ENCODE measurements at regions not wholly inside any gene's neighbourhood (a gene's known extent, or its start where the extent isn't known, plus 50 kb on each side); places are given as distances from the start of the nearest gene placed in this dataset.

DNA sequence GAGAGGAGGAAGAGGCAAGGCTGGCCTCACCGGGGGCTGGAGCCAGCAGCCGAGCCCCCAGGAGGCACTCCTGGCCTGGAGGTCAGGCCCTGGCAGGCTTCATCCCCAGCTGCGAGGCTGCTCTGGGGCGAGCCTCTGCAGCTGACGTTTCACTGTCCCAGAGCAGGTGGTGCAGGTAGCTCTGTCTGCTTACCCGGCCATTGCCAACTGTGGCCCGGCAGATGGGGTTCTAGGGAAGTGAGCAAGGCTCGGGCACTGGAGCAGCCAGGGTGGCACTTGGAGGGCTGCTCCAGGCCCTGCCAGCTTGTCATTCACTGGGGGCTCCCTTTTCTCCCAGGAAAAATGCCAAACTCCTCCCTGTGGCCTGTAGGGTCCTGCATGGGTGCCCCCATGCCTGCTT lies 118.7 kb upstream of the ANO1 start:
- H3K4me2 ChIP-seq (ENCODE audit: low read length) = no peak overlapping the region
- no peaks in the 10 kb centered on the region for H3K79me2 ChIP-seq
- H3K9ac ChIP-seq = no peak overlapping the region
- H3K36me3 ChIP-seq (ENCODE audit: control insufficient read depth, insufficient read depth, low read length) = no peaks in the 10 kb centered on the region
- H3K4me3 ChIP-seq (ENCODE audit: low read depth, low read length) = no peak overlapping the region
- no peak overlapping the region for H3K27ac ChIP-seq
- H2AFZ ChIP-seq = no peak overlapping the region
- no peaks in the 10 kb centered on the region for H3K4me1 ChIP-seq
- H3K9me3 ChIP-seq (ENCODE audit: control insufficient read depth, low read length) = no peaks in the 10 kb centered on the region
- H3K27me3 ChIP-seq (ENCODE audit: control insufficient read depth, insufficient read depth, low read length) = no peaks in the 10 kb centered on the region
- TF ChIP-seq, protein P1, sequence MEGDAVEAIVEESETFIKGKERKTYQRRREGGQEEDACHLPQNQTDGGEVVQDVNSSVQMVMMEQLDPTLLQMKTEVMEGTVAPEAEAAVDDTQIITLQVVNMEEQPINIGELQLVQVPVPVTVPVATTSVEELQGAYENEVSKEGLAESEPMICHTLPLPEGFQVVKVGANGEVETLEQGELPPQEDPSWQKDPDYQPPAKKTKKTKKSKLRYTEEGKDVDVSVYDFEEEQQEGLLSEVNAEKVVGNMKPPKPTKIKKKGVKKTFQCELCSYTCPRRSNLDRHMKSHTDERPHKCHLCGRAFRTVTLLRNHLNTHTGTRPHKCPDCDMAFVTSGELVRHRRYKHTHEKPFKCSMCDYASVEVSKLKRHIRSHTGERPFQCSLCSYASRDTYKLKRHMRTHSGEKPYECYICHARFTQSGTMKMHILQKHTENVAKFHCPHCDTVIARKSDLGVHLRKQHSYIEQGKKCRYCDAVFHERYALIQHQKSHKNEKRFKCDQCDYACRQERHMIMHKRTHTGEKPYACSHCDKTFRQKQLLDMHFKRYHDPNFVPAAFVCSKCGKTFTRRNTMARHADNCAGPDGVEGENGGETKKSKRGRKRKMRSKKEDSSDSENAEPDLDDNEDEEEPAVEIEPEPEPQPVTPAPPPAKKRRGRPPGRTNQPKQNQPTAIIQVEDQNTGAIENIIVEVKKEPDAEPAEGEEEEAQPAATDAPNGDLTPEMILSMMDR (IDR thresholded peaks at IDR 0.05) = no peak

DNA sequence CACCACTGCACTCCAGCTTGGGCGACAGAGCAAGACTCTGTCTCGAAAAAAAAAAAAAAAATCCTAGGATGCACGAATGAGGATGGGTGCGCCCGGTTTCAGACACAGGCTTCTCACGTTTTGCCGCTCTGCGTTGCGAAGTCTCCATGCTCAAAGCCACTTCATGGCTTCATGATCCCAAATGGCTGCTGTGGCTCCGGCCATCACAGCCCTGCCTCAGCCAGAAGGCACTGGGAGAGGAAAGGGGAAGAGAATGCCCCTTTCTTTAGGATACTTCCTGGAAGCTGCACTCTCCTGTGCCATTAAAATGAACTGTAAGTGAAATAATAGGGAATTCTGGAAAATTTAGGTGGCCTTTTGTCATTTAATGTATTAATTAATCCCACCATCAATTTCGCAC lies 116.4 kb upstream of the ANO1 start:
- Histone ChIP-seq H3K4me1 (no peaks in the 10 kb centered on the region), H2AFZ (no peak overlapping the region), H3K79me2 (no peaks in the 10 kb centered on the region), H3K9ac (no peak overlapping the region), H3K4me3 (ENCODE audit: low read depth, low read length) (no peak overlapping the region), H3K9me3 (ENCODE audit: control insufficient read depth, low read length) (no peaks in the 10 kb centered on the region), H3K36me3 (ENCODE audit: control insufficient read depth, insufficient read depth, low read length) (no peaks in the 10 kb centered on the region), H3K27ac (no peak overlapping the region), H3K4me2 (ENCODE audit: low read length) (no peak overlapping the region), H3K27me3 (ENCODE audit: control insufficient read depth, insufficient read depth, low read length) (no peaks in the 10 kb centered on the region)
- TF ChIP-seq, protein P1 (IDR thresholded peaks at IDR 0.05) = no peak

DNA sequence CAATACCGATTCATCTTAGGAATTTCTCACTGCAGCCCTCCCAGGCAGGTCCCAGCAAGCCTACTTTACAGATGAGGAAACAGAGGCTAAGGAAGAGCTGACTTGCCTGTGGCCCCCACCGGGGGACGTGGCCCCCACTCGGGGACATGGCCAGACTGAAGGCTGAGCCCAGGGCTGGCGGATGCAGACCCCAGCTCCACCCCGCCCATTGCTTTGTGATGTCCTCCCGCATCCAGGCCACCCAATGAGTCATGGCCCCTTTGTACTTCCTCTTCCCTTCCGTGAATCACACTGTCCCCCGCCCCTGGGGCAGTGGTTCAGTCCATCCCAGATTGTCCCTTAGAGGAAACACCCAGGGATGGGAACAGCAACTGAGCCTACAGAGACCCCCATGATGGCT lies 116.0 kb upstream of the ANO1 start:
- Histone ChIP-seq H3K9me3 (ENCODE audit: control insufficient read depth, low read length) (no peaks in the 10 kb centered on the region), H3K79me2 (no peaks in the 10 kb centered on the region), H3K27me3 (ENCODE audit: control insufficient read depth, insufficient read depth, low read length) (no peaks in the 10 kb centered on the region)

DNA sequence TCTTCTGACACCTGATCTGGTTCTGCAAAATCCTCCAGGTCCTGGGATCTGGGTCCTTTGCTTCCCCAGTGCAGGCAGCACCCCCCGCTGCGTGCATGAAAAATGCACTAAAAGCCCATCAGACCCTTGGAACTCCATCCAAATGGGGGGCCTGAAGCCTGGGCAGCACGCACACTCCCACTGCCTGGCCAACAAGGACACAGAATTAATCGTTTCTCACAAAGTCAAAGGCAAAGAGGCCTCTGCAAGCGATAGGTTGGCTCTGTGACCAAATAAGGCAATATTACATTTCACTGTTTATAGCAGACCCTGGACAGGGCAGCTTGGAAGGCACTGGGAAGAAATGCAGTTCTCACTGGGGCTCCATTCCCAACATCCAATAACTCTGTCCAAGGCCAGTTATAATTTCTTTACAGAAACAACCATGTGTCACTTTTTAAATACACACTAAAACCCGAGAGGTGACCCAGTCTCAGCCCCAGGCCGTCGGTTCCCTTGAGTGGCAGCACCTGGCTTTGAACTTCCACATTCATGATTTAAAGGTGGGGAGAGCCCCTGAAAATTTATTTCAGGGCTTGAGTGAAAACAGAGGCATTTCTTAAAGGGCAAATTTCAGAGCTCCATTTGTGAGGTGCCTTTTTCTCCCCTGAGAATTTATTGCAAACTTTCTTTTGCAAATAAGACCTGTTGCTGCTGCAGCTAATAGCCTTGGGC lies 114.4 kb upstream of the ANO1 start:
- Histone ChIP-seq H3K36me3 (ENCODE audit: control insufficient read depth, insufficient read depth, low read length) (no peaks in the 10 kb centered on the region), H3K9ac (no peak overlapping the region), H3K4me3 (ENCODE audit: low read depth, low read length) (no peak overlapping the region), H3K79me2 (no peaks in the 10 kb centered on the region), H3K4me1 (no peaks in the 10 kb centered on the region), H3K27ac (no peak overlapping the region), H2AFZ (no peak overlapping the region), H3K9me3 (ENCODE audit: control insufficient read depth, low read length) (no peaks in the 10 kb centered on the region), H3K4me2 (ENCODE audit: low read length) (no peak overlapping the region), H3K27me3 (ENCODE audit: control insufficient read depth, insufficient read depth, low read length) (no peaks in the 10 kb centered on the region)
- TF ChIP-seq, protein P1 (IDR thresholded peaks at IDR 0.05) = no peak

More for the DNA sequence above, 116.0 kb upstream of the ANO1 start:
- no peak overlapping the region for H3K9ac ChIP-seq
- H3K36me3 ChIP-seq (ENCODE audit: control insufficient read depth, insufficient read depth, low read length) = no peaks in the 10 kb centered on the region
- TF ChIP-seq, protein P1 (IDR thresholded peaks at IDR 0.05) = no peak
- H3K4me2 ChIP-seq (ENCODE audit: low read length) = no peak overlapping the region
- H3K4me3 ChIP-seq (ENCODE audit: low read depth, low read length) = no peak overlapping the region
- H2AFZ ChIP-seq = no peak overlapping the region
- H3K27ac ChIP-seq = no peak overlapping the region
- H3K4me1 ChIP-seq = no peaks in the 10 kb centered on the region

DNA sequence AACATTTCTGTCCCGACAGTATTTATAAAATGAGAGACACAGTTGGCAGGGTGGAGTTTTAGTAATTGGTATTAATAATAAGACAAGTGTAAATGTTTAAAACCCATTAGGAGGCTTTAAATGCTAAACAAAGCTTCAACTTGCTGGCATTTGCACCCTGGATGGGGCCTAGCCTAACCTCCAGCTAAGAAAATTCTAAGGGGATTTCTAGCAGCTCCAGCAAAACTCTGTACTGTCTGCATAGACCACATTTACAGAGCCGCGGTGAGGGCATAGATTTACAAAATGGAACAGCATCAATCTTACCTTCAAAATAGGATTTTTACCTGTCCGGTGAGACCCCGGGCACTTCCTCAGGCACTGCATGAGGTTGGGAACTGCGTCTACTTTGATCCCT lies 113.9 kb upstream of the ANO1 start:
- no peaks in the 10 kb centered on the region for H3K36me3 ChIP-seq (ENCODE audit: control insufficient read depth, insufficient read depth, low read length)
- no peaks in the 10 kb centered on the region for H3K9me3 ChIP-seq (ENCODE audit: control insufficient read depth, low read length)
- H3K4me1 ChIP-seq = no peaks in the 10 kb centered on the region
- no peak overlapping the region for H2AFZ ChIP-seq
- H3K9ac ChIP-seq = no peak overlapping the region
- no peaks in the 10 kb centered on the region for H3K27me3 ChIP-seq (ENCODE audit: control insufficient read depth, insufficient read depth, low read length)
- no peaks in the 10 kb centered on the region for H3K79me2 ChIP-seq
- TF ChIP-seq, protein P1 (IDR thresholded peaks at IDR 0.05) = no peak
- no peak overlapping the region for H3K4me3 ChIP-seq (ENCODE audit: low read depth, low read length)
- no peak overlapping the region for H3K4me2 ChIP-seq (ENCODE audit: low read length)
- H3K27ac ChIP-seq = no peak overlapping the region

Measured in parathyroid adenoma (tissue), 2 donors.